HS-27A (cell line): ENCODE measurements at regions not wholly inside any gene's neighbourhood (a gene's known extent, or its start where the extent isn't known, plus 50 kb on each side); places are given as distances from the start of the nearest gene placed in this dataset.
A peak's percentile ranks its signal among the peaks of the same experiment; 100 is the strongest.

Experiments used
- DNase-seq: peaks from one replicate; pipeline ENCODE4 v3.0.0-alpha.2; 2012; ENCODE audit warnings: low read depth, missing footprints

- no peak for DNase-seq
Measured at GRCh38 chr21:38156200-38156599, 100.6 kb upstream of the KCNJ15 start.

- DNase-seq = no peak
Measured at GRCh38 chr21:38159355-38159754, 97.4 kb upstream of the KCNJ15 start.

- no peak for DNase-seq
Measured at GRCh38 chr21:38165466-38166172, 91.2 kb upstream of the KCNJ15 start.

- DNase-seq = no peak
Measured at GRCh38 chr21:38166173-38166535, 90.6 kb upstream of the KCNJ15 start.

- DNase-seq = no peak
Measured at GRCh38 chr21:38167345-38167744, 89.4 kb upstream of the KCNJ15 start.

GRCh38 chr21:38170283-38170682 is 86.5 kb upstream of the KCNJ15 start:
- no peak for DNase-seq

- no peak for DNase-seq
Measured at GRCh38 chr21:38170704-38171682, 85.8 kb upstream of the KCNJ15 start.

GRCh38 chr21:38171723-38172344 is 85.0 kb upstream of the KCNJ15 start:
- DNase-seq = peak; percentile 77

- DNase-seq = no peak
Measured at GRCh38 chr21:38173276-38174035, 83.3 kb upstream of the KCNJ15 start.

- DNase-seq = no peak
Measured at GRCh38 chr21:38175306-38175705, 81.5 kb upstream of the KCNJ15 start.

GRCh38 chr21:38177919-38178652 is 78.7 kb upstream of the KCNJ15 start:
- no peak for DNase-seq

- DNase-seq = no peak
Measured at GRCh38 chr21:38178653-38179470, 77.9 kb upstream of the KCNJ15 start.

- DNase-seq = no peak
Measured at GRCh38 chr21:38179511-38179910, 77.3 kb upstream of the KCNJ15 start.

- DNase-seq = no peak
Measured at GRCh38 chr21:38181096-38181495, 75.7 kb upstream of the KCNJ15 start.

GRCh38 chr21:38182370-38182985 is 74.3 kb upstream of the KCNJ15 start:
- no peak for DNase-seq

GRCh38 chr21:38183961-38184360 is 72.8 kb upstream of the KCNJ15 start:
- no peak for DNase-seq

GRCh38 chr21:38186661-38187270 is 70.0 kb upstream of the KCNJ15 start:
- no peak for DNase-seq

GRCh38 chr21:38188037-38188436 is 68.8 kb upstream of the KCNJ15 start:
- no peak for DNase-seq

GRCh38 chr21:38196036-38196435 is 60.8 kb upstream of the KCNJ15 start:
- no peak for DNase-seq

GRCh38 chr21:38202811-38203210 is 54.0 kb upstream of the KCNJ15 start:
- DNase-seq = no peak
